Activated T-helper 1 cell treated with Interleukin-2 at 50 U/mL for 16 hours (primary cell): ENCODE measurements at regions not wholly inside any gene's neighbourhood (a gene's known extent, or its start where the extent isn't known, plus 50 kb on each side); places are given as distances from the start of the nearest gene placed in this dataset.

Source experiments
- DNase-seq: peaks from one replicate; pipeline ENCODE4 v3.0.0-alpha.2; 2020; ENCODE audit warnings: low read depth

DNA sequence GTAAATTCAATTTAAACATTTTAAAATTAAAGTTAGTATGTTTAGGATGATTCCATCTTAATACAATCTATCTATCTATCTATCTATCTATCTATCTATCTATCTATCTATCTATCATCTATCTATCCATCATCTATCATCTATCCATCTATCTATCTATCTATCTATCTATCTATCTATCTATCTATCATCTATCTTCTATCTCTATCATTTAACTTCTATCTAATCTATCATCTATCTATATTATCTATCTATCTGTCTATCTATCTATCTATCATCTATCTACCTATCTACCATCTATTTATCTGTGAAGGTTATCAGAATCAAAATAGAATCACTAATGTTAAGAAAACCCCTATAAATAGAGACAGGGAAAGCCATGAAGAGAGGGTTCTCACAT is 78.3 kb downstream of the RAMP3 start:
- no peak for DNase-seq

DNA sequence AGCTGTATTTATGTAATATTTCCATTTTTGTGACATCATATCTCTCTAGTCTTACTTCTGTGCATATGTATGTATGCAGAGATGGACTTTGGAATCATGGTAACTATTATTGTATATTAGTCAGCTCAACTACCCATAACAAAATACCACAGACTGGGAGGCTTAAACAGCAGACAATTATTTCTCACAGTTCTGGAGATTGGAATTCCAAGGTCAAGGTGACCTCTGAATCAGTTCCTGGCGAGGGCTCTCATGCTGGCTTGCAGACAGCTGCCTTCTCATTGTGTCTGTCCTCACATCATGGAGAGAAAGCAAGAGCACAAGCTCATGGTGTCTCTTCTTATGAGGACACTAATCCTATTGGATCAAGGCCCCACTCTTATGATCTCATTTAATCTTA is 79.1 kb downstream of the RAMP3 start:
- DNase-seq = no peak

DNA sequence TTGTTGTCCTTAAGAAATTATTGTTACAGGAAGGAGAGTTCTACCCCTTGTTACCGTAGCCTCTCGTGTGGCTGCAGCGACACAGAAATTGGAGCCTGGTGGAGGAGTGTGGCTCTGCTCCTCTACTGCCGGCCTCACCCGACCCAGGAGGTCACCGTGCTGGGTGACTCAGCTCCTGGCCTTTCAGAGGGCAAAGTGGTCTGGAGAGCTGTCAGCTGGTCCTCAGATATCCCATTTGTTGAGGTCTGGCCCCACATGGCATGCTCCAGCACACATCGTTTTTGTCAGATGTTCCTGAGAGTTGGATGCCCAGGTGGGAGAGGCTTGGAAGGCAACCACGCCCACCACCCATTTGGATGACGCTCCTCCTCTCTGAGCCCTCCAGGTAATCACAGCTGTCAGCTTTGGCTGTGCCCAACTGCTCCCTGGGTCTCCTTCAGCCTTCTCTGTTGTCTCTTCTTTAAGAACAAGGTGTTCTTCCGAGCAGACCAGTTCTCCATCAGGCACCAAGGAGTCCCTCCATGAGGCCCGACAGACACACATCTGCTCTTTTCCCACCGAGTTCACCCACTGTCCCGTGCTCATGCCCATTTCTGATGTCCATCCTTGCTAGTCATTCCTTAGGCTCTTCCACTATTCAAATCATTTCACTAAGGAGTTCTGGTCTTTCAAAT is 80.3 kb downstream of the RAMP3 start:
- no peak for DNase-seq

DNA sequence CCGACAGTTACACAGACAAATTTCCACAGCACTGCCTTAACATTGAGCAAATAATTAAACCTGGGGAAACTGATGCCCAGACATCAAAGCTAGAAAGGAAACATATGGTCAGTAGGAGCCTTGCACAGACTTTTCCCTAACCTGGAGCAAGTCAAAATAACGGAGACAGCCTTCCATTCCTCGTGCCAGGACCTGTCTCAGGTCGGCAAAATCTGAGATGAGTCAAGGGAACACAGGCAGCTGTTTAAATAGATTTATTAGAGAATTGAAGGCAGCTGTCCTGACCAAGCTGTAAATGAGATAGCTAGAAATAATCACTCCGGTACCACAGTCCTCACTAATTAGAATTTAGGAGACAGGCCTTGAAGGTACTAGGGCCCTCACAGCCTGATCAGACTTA is 81.2 kb downstream of the RAMP3 start:
- no peak for DNase-seq

DNA sequence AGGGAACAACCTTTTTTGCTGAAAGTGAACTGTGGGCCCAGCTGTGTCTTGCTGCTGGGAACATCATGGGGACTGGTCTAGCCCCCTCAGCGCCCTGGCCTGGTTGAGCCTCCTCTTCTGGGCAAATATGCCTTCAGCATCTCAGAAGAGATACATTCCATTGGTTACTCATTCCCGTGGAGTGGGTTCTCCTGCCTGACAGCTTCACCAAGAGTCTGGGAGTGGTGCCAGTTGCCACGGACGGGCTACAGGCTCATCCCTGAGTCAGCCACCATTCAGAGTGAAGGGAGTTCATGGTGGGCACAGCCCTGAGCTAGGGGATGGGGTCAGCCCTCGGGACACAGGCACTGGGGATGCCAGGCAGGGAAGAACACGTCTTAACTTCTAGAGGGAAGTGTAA is 81.9 kb downstream of the RAMP3 start:
- DNase-seq = no peak

DNA sequence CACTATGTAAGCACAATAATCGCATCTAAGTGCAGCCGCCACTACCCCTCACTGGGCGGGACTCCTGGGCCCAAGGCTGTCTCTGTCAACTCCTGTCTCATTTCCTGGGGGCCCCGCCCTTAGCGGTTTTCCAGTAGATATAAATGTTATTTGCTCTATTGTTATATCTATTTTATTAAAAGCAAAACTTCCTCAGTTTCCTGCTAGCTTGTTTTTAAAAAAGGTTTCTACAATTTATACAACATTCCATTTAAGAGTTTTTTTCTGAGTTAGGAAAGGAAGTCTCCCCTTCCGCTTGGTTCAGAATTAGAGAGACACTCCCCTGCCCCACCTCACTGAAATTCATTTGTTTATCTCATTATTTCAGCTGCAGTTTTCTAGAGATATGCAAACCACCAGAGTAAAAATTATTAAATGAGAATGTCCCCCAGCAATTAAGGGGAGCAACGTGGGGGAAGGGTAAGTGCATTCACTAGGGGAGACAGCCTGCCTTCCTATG is 82.7 kb downstream of the RAMP3 start:
- DNase-seq = no peak

DNA sequence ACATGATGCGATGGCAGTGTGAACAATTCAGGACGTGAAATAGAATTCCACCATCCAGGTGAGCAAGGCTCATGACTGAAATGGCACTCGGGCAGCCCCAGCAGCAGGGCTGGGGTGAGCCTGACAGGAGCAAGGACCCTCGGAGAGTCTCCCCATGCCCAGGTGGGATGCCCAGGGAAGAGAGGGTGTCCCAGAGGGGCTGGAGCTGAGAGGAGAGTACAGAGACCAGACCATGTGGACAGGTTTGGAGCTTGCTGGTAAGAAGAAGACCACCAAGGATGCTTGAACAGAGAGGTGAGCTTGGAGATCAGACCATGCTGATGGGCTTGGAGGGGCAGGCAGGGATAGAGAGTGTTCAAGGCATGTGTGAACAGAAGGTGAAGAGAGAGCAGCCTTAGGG is 83.3 kb downstream of the RAMP3 start:
- DNase-seq = no peak

DNA sequence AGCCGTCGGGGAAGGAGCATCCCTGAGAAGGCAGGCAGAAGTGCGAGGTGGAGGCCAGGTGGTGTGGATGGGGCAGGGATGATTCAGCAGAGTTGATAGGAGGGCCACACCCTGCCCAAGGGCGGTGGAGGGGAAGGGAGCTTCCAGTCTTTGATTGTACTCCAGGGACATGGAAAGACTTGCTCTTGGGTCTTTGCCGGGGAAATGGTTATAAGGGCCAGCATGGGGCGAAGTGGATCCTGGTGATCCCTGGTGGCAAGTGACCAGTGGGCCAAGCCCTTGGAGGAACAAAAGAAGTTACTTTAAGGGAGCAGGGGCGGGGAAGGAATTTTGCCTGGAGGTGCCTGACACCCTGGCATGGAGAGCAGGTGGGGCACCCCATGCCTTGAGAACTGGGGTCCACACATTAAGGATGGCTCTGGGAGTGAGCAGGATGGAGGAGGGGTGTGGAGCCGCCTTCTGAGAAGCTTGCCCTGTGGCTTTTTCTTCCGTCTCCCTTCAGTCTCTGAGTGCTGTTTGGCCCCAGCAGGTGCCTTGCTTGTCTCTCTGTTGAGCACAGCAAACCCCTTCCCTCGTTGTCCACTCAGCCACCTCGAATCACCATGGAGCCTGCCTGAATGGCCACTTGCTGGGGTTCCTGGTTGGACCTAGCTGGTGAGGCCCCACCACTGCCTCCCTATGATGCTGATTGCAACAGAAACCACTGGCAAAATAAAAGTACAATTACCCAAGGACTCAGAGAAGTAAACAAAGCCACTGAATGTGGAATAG is 83.9 kb downstream of the RAMP3 start:
- DNase-seq = no peak

DNA sequence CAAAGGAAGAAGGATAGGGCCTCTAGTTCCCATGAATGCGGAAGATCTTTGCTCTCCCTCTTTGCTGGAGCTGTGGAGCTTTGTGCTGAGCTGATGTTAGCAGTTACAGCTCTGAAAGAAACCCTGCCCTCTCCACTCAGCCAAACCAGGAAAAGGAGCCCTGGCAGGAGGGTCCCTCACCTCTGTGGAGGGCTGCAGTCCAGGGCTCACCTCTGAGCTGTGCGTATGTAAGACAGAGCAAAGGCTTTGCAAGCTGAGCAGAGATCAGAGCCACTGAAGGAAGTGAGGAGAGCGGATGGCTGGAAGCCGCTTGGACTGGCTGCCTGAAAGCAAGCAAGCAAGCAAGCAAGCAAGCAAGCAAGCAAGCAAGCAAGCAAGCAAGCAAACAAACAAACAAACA is 84.7 kb downstream of the RAMP3 start:
- DNase-seq = no peak

DNA sequence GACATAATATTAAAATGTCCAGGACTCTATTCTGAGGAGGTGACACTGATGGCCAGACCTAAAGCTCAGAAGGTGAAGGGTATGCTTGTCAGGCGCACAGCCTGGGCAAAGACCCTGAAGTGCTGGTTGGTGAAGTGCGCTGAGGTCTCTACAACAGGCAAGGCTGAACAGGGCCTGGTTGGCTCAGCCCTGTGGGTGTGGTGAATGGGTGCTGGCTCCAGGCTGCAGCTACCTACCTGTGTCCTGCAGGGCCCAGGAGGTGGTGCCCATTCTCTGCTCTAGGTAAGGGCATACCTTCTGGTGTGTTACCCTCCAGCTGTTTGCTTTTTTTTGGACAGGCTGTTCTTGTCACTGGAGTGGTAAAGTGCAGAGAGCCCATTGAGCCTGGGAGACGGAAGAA is 85.1 kb downstream of the RAMP3 start:
- DNase-seq = no peak

DNA sequence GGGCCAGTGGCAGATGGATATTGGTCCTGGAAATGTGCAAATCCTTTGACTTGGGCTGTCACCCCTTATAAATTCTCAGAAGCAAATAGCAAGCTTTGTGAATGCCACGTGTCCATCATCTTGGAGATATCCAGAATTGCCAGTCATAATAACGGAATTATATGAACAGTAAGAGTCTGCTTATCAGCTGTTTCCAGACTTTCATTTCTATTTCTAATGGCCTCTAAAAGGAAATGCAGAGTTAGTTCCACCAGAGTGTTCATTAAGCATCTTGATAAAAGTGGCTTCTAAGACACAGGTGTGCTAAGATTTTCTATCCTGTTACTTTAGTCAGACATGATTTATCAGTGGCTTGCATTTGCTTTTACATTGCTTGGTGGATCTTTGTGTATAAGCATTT is 87.4 kb downstream of the RAMP3 start:
- DNase-seq = no peak

DNA sequence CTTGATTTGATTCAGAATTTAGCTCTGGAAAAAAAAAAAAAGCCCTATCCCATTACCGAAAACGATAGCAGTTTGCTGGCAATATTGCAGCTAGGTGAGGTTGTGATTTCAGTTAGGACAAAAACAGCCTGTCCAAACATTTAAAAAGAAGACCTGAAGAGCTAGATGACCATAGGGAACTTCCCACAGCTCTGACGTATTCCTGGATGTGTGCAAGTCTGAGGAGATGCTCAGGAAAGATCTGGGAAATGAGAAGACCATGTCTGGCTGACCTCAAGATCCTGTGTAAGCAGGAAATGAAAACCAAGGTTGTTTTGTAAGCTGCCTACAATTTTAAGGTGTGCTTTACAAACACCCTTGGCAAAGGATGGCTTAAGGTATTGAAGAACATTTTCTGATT is 88.7 kb downstream of the RAMP3 start:
- no peak for DNase-seq

DNA sequence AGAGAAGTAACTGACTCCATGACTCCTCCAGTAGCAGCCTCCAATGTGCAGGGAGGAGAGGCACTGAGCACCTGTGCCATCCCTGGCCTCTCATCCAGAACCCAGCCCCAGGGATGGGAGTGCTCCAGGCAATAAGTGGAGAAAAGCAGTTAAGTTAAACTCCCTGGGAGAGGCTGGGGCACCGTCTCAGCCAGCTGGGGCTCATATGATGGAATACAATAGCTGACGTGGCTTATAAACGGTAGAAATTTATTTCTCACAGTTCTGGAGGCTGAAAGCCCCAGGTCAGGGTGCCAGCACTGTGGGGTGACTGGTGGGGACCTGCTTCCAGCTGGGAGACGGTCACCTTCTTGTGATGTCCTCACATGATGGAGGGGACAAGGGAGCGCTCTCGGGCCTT is 94.7 kb downstream of the RAMP3 start:
- DNase-seq = no peak

DNA sequence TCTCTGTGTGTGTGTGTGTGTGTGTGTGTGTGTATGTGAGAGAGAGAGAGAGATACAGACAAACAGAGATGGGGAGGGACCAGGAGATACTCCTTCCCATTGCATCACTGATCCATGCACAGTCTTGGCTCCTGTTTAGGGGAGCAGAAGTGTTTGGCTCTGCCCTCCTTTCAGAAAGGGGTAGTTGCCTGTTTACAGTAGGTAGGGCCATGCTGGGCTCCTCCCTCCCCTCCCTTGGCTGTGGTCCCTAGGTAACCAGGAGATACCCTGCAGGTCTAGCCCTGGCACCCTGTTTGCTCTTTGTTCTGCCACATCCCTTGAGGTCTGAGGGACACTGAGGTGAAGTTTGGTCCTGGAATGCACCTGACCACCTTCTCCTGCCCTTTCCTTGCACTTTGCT is 95.3 kb downstream of the RAMP3 start:
- DNase-seq = no peak

DNA sequence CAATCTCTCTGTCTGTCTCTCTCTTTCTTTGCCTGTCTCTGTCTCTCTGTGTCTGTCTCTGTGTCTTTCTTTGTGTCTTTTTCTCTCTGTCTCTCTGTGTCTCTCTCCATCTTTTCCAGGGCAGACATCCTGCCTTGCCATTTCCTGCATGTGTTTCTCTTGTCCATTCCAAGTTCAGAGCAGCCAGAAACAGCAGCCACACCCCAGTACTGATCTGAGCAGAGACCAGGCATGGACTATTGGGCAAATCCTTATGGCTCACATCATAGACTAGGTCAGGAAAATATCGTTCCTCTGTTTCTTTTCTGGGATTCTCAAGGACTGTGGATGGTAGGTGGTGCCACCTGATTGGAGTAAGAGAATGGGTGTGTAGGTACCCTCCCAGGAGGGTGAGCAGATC is 95.8 kb downstream of the RAMP3 start:
- DNase-seq = no peak

DNA sequence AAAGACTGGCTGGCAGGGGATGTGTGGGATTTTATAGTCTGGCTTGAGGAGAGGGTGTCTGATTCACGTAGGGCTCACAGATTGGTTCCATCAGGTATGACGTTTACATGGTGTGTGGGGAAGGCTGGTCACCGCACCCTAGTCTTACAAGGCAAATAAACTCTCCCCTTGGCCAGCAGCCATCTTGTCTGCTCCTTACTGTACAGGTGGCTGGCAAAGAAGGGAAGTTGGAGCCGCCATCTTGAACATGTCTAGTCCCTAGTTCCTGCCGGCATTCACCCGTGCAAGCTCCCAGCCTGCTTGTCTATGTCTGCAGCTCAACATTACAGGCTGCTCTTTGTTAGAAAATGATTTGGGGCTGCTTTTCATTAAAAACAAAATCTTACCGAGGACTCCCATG is 97.6 kb downstream of the RAMP3 start:
- no peak for DNase-seq

DNA sequence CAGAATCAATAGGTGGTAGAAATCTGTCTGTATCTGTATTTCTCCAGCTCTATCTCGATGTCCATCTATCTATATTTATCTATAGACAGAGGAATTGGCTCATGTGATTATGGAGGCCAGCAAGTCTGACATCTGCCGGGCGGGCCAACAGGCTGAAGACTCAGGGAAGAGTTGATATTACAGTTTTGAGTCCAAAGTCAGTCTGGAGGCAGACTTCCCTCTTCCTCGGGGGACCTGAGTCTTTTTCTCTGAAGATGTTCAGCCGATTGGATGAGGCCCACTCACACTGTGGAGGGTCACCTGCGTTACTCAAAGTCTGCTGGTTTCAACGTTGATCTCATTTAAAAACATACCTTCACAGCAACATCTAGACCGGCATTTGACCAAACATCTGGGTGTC is 98.7 kb downstream of the RAMP3 start:
- DNase-seq = no peak

DNA sequence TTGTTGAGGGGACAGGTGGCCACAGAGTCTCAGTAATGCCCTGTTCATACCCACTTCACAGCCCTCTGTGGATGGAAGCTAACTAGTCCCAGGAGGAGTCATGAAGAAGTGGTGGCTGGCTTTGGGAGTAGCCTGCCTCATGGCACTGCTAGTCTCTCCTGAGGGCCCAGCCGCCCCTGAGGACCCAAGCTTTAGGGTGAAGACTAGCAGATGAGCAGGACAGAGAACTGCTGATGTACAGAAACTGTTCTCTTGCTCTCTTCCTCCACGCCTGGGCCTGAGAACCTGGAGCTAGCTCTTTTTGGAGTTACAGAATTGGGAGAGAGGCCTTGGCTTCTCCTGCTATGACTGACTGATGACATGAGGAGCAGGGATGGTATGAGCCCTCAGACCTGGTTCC is 99.2 kb downstream of the RAMP3 start:
- no peak for DNase-seq

DNA sequence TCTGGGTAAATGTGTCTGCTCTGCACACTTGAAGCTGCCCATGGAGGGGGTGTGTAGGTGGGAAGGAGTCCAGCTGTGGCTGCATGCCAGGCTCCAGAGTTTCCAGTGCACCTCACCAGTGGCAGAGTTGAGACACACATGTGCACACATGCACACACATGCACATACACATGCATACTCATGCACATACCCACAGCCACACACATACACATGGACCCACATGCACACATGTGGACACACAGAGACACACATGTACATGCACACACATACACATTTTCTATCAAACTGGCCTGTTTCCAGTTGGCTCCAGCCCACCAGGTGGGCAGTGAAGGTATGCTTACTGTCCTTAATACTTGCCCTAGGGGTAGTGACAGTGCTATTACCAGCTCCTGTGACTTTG is 99.7 kb downstream of the RAMP3 start:
- DNase-seq = no peak

DNA sequence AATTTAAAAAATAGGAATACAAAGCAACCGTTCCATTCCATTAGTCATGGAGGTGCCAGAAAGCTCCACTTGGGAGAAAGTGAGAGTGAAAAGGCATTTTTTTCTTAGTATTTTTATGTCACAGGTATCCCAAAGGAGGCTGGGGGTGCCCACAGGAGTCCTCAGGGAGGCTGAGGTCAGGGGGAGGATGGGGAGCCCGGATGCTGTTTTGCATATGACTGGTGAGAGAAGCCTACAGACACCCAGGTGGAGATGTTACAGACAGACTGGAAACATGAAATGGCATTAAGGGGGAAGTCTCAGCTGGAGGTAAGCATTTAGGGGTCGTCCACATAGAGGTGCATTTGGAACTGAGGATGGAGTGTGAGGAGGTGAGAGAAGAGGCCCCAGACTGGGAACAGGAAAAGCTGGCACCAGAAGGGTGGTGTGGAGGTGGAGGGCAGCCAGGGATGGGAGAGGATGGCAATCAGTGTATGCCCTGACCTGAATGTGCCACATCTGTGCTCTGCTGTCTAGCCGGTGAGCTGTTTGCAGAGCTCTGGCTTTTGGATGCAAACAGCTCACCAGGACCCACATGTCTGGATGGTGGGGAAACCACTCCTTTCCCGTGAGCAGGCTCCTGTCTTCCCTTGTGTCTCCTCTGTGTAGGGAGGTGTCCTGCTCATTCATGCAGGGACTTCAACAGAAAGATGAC is 101.1 kb downstream of the RAMP3 start:
- no peak for DNase-seq

DNA sequence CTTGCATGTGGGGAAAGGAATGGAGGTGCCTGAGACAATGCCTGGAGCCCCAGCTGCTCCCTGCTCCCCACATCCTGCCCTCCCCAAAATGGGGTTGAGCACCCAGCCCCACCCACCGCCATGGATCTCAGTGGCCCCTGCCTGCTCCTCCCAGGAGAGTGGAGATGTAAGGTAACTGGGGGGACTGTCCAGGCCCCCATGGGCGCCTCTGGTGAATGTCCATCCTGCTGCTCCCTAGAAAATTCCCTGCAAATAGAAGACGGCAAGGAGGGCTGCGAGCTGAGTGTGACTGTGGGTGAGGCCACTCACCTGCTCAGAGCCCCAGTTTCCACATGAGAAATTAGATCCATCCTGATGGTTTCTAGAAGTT is 101.6 kb downstream of the RAMP3 start:
- DNase-seq = no peak

DNA sequence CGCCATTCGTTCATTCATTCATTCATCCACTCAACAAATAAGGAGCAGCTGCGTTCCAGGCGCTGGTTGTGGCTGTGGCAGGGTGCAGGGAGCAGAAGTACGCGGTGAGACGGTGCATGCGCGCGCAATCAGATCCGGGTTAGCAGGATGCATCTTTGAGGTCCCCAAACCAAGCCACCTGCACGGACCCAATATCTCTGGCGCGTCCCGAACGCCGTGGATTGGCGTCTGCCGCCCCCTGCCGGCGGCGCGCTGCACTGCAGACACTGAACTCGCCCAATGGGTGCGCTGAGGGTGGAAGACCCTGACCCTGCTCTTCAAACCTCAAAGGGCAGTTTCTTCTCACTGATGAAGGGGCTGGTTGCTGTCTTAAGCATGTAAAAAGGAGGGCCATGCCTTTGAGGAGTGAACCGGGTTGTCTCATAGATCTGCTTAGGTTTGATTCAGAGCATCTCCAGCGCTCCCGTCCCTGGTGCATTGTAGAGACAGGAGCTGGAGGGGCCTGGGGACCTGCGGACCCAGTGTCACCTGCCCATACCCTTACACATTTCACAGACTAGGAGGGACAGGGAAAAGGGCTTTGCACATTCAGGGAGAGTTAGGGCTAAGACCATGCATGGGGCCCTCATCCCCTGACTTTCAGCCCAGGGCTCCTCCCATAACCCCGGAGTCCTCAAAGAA is 102.5 kb downstream of the RAMP3 start:
- DNase-seq = peak; percentile 53

DNA sequence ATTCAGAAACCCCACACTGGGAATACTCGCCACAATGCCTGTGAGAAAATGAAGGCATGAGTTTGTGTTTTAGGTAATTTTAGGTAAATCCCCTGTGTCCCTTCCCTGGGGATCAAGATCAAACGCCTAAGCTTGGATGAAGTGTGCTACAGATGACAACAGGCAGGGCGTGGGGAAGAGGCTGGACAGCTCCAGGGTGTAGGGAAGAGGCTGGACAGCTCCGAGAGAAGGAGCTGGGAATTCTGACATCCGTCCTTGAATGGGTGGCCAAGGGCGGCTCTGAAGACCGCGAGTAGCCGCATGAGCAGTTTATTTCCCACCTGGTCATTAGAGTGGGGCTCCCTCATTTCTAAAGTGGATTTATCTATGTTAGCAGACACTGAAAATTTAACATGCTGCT is 109.7 kb downstream of the RAMP3 start:
- no peak for DNase-seq
